Upper lobe of left lung (tissue), 4 donors: ENCODE measurements at regions not wholly inside any gene's neighbourhood (a gene's known extent, or its start where the extent isn't known, plus 50 kb on each side); places are given as distances from the start of the nearest gene placed in this dataset.
"Not testable (repeated sequence)": the region's sequence is repeated elsewhere in the genome, so short reads cannot be mapped to it uniquely, and the experiment has no call there.

Experiments
- EP300 ChIP-seq, 4 donors: sonication (generic); formaldehyde crosslinking; IDR thresholded peaks; one replicate each; pipeline ENCODE4 v1.5.1; 2017; ENCODE audit warnings: antibody characterized with exemption in 4 of 4, control low read depth in 2 of 4
- POLR2AphosphoS5 ChIP-seq, 2 donors: sonication (generic); formaldehyde crosslinking; IDR thresholded peaks; one replicate each; pipeline ENCODE4 v1.5.1; 2017; ENCODE audit warnings: antibody characterized with exemption in 2 of 2
- TF ChIP-seq, protein P1 (sequence below), 6 experiments: fragments of 450-650 bp in 4 of 6; fragments of 200-600 bp in 2 of 6; sonication (generic) in 2 of 6; IDR thresholded peaks; one replicate each; pipeline ENCODE4 v1.5.1; 2016 to 2019; ENCODE audit warnings: antibody characterized with exemption in 6 of 6

- TF ChIP-seq POLR2AphosphoS5, EP300 (IDR thresholded peaks at IDR 0.05): not testable (repeated sequence)
- TF ChIP-seq, protein P1, sequence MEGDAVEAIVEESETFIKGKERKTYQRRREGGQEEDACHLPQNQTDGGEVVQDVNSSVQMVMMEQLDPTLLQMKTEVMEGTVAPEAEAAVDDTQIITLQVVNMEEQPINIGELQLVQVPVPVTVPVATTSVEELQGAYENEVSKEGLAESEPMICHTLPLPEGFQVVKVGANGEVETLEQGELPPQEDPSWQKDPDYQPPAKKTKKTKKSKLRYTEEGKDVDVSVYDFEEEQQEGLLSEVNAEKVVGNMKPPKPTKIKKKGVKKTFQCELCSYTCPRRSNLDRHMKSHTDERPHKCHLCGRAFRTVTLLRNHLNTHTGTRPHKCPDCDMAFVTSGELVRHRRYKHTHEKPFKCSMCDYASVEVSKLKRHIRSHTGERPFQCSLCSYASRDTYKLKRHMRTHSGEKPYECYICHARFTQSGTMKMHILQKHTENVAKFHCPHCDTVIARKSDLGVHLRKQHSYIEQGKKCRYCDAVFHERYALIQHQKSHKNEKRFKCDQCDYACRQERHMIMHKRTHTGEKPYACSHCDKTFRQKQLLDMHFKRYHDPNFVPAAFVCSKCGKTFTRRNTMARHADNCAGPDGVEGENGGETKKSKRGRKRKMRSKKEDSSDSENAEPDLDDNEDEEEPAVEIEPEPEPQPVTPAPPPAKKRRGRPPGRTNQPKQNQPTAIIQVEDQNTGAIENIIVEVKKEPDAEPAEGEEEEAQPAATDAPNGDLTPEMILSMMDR (IDR thresholded peaks at IDR 0.05): not testable (repeated sequence)
Measured at GRCh38 chr7:6919169-6919568, 93.1 kb upstream of the CCZ1B start.
